Hepatocyte (in vitro differentiated cells): ENCODE measurements at regions not wholly inside any gene's neighbourhood (a gene's known extent, or its start where the extent isn't known, plus 50 kb on each side); places are given as distances from the start of the nearest gene placed in this dataset.

Source experiments
- CTCF ChIP-seq: fragments of 200-600 bp; sonication (generic); IDR thresholded peaks from 2 replicates; pipeline ENCODE4 v1.5.1; 2016; ENCODE audit warnings: antibody characterized with exemption, mild to moderate bottlenecking; ENCODE audit not compliant: poor library complexity
- EZH2 ChIP-seq: fragments of 200-600 bp; sonication (generic); IDR thresholded peaks from 2 replicates; pipeline ENCODE4 v1.6.1; 2016; ENCODE audit warnings: antibody characterized with exemption, mild to moderate bottlenecking, borderline replicate concordance

GRCh38 chr2:15111718-15112117 lies 449.4 kb downstream of the NBAS start:
- no peak for TF ChIP-seq EZH2
- TF ChIP-seq CTCF = no peak
